T47D (cell line): ENCODE measurements at regions not wholly inside any gene's neighbourhood (a gene's known extent, or its start where the extent isn't known, plus 50 kb on each side); places are given as distances from the start of the nearest gene placed in this dataset.

ENCODE experiments used
- DNase-seq, 2 experiments: peaks; one replicate each; pipeline versions ENCODE4 v3.0.0 to v3.0.0-alpha.2; 2011 to 2012; ENCODE audit warnings: low read depth in 1 of 2, low spot score in 1 of 2
- JUND ChIP-seq: IDR thresholded peaks from 2 replicates; pipeline ENCODE4 v1.6.1; 2012; ENCODE audit warnings: low read depth
- in situ Hi-C: cut with HindIII; loops from 2 replicates; pipeline ENCODE4 v1.10.0; 2016; ENCODE audit warnings: low sequenced_read_pairs, low pct_unique_long_range_greater_than_20kb

GRCh38 chr15:85312929-85313331 lies 67.5 kb upstream of the AKAP13 start:
- no peak for TF ChIP-seq JUND
- in situ Hi-C loops, result no loop called here
- no peak for DNase-seq

GRCh38 chr15:85313339-85313738 lies 67.1 kb upstream of the AKAP13 start:
- in situ Hi-C loops, result no loop called here
- DNase-seq, result no peak
- no peak for TF ChIP-seq JUND

GRCh38 chr15:85314146-85314545 lies 66.3 kb upstream of the AKAP13 start:
- no peak for DNase-seq
- TF ChIP-seq JUND, result no peak
- in situ Hi-C loops, result no loop called here

- no peak for DNase-seq
- no peak for TF ChIP-seq JUND
Measured at GRCh38 chr15:85314633-85315032, 65.8 kb upstream of the AKAP13 start.

GRCh38 chr15:85316244-85316934 lies 64.0 kb upstream of the AKAP13 start:
- TF ChIP-seq JUND, result no peak
- DNase-seq, result no peak
- in situ Hi-C loops, result no loop called here

More at GRCh38 chr15:85314633-85315032, 65.8 kb upstream of the AKAP13 start:
- in situ Hi-C loops, result no loop called here

- in situ Hi-C loops, result no loop called here
- DNase-seq, result no peak
- no peak for TF ChIP-seq JUND
Measured at GRCh38 chr15:85318048-85318731, 62.2 kb upstream of the AKAP13 start.

GRCh38 chr15:85318732-85319076 lies 61.7 kb upstream of the AKAP13 start:
- TF ChIP-seq JUND, result no peak
- no peak for DNase-seq
- in situ Hi-C loops, result no loop called here

GRCh38 chr15:85324202-85324601 lies 56.2 kb upstream of the AKAP13 start:
- TF ChIP-seq JUND, result no peak
- no peak for DNase-seq
- in situ Hi-C loops, result no loop called here

GRCh38 chr15:85325834-85326233 lies 54.6 kb upstream of the AKAP13 start:
- in situ Hi-C loops, result no loop called here
- no peak for TF ChIP-seq JUND
- DNase-seq, result no peak

- DNase-seq, result no peak
- in situ Hi-C loops, result no loop called here
- no peak for TF ChIP-seq JUND
Measured at GRCh38 chr15:85326291-85326690, 54.1 kb upstream of the AKAP13 start.

GRCh38 chr15:85327820-85328219 lies 52.6 kb upstream of the AKAP13 start:
- TF ChIP-seq JUND, result no peak
- in situ Hi-C loops, result no loop called here
- no peak for DNase-seq

GRCh38 chr15:85329561-85330422 lies 50.6 kb upstream of the AKAP13 start:
- TF ChIP-seq JUND, result no peak
- in situ Hi-C loops, result no loop called here
- peak in 1 of 2 experiments; percentile 39 for DNase-seq
